Esophagus muscularis mucosa (tissue), 3 donors: ENCODE measurements at regions not wholly inside any gene's neighbourhood (a gene's known extent, or its start where the extent isn't known, plus 50 kb on each side); places are given as distances from the start of the nearest gene placed in this dataset.

Experiments
- POLR2A ChIP-seq: fragments of 450-650 bp; IDR thresholded peaks from one replicate; pipeline ENCODE4 v1.6.1; 2017; ENCODE audit warnings: antibody characterized with exemption, moderate library complexity, mild to moderate bottlenecking, low read depth
- TF ChIP-seq, protein P1 (sequence below), 3 experiments: fragments of 200-600 bp in 2 of 3; fragments of 450-650 bp in 1 of 3; sonication (generic) in 2 of 3; IDR thresholded peaks; one replicate each; pipeline ENCODE4 v1.5.1; 2017 to 2019; ENCODE audit warnings: antibody characterized with exemption in 3 of 3, mild to moderate bottlenecking in 2 of 3, moderate library complexity in 1 of 3

DNA sequence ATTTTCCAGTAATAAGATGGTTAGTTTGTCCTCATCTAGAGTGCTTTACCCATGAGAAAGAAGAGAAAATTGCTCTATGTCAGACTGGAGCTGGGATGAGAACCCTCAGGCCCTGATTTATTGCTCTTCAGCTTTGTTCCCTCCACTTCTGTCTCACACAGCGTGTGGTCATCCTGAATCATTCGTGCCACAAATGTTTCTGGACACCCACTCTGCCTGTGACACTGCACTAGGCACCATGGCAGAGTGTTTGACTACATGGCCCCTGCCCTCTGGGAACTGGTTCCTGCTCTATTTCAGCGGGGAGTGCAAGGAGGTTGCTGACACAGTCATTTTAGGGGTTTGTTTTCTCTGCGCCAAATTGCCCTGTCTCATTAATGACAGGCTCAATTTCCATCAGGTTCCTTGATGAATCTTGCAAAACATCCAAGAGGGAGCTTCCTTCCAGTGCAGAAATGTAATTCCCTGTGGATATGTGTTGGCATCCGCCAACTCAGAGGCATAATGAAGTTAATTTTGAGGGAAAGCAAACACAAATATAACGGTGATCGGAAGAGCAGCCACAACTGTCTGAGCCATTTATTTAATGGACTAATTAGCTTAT is 207.5 kb downstream of the CLIC5 start:
- TF ChIP-seq POLR2A: no peak
- TF ChIP-seq, protein P1, sequence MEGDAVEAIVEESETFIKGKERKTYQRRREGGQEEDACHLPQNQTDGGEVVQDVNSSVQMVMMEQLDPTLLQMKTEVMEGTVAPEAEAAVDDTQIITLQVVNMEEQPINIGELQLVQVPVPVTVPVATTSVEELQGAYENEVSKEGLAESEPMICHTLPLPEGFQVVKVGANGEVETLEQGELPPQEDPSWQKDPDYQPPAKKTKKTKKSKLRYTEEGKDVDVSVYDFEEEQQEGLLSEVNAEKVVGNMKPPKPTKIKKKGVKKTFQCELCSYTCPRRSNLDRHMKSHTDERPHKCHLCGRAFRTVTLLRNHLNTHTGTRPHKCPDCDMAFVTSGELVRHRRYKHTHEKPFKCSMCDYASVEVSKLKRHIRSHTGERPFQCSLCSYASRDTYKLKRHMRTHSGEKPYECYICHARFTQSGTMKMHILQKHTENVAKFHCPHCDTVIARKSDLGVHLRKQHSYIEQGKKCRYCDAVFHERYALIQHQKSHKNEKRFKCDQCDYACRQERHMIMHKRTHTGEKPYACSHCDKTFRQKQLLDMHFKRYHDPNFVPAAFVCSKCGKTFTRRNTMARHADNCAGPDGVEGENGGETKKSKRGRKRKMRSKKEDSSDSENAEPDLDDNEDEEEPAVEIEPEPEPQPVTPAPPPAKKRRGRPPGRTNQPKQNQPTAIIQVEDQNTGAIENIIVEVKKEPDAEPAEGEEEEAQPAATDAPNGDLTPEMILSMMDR (IDR thresholded peaks at IDR 0.05): no peak
